ENCODE measurements at regions not wholly inside any gene's neighbourhood (a gene's known extent, or its start where the extent isn't known, plus 50 kb on each side); places are given as distances from the start of the nearest gene placed in this dataset.

DNA sequence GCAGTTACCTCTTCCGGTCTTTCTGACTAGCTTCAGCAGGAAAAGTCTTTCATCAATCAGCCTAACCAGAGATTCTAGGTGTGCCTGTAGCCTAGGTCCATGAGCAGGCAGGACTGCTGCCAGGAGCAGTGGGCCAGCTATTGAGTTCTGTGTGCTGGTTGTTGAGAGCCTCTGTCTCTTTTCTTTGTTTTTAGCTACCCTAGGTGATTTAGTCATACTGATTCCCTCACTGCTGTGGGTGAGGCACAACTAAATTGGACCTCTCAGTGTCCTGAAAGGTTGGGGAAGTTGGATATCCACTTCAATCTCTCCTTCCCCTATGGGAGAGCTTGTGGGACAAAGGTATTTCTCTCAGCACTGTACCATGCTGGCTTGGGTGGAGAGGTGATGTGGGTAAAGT lies 354.9 kb downstream of the GPAT3 start:
- no peak for DNase-seq

- DNase-seq = no peak
Measured at GRCh38 chr4:83890231-83890630, 354.3 kb downstream of the GPAT3 start.

GRCh38 chr4:83889802-83890201 lies 353.9 kb downstream of the GPAT3 start:
- DNase-seq = no peak

GRCh38 chr4:83885256-83886182 lies 349.6 kb downstream of the GPAT3 start:
- DNase-seq = no peak

DNA sequence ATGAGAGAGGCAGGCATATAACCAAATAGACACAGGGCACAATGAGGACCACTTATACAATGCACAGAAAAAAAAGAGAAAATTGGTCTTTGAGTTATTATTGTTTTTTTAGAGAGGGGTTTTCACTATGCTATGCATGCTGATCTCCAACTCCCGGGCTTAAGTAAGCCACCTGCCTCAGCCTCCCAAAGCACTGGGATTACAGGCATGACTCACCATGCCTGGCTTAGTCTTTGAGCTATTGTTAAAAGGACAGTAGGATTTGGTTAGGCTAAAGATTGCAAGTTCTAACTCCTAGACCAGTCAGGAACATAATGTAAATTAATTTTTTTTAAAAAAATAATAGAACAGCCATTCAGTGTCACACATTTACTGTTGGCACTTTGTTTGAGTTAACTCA lies 340.1 kb downstream of the GPAT3 start:
- no peak for DNase-seq

GRCh38 chr4:83875437-83875836 lies 339.5 kb downstream of the GPAT3 start:
- DNase-seq = no peak

DNA sequence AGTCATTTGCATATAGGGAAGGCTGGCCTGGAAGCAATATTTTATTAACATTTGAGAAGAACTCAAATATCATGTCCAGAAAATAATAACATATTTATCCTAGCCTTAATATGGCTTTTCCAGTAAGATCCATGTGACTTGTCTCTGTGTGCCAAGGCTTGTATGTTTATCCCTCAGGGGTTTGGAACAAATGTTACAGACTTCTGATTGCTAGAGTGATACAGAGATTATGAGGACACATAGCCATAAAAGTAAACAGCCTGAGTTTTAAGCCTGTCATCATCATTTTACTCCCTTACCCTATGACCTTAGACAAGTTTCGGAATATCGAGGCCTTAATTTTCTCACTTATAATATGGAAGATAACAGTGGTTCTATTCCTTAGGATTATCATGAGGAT lies 338.1 kb downstream of the GPAT3 start:
- DNase-seq = no peak

DNA sequence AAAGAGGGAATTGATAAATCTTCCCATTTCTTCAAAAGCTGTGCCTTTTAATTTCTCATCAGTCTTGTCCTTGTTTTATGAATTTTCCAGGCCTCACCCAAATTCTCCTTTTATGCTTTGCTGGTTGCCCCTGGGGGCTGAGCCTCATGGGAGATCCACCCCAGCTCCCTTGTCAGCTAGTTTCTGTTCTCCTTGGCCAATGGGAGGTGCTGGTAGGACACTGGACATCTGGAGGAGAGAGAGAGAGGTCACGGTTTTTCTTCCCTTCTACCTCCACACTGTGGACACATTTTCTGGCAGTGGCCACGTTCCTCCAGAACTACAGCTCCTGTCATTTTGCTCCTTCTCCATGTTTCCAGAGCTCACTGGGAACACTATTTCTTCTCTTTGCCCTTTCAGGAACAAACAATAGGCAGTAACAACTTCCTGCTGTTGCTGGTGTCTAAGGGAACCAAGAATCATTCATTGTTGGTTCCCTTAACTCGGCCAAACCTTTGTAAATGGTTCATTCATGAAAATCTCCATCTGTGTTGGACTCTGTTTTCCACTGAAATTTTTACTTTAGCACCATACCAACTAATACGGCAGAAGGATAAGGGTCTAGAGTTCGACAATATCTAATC lies 334.5 kb downstream of the GPAT3 start:
- no peak for DNase-seq

DNA sequence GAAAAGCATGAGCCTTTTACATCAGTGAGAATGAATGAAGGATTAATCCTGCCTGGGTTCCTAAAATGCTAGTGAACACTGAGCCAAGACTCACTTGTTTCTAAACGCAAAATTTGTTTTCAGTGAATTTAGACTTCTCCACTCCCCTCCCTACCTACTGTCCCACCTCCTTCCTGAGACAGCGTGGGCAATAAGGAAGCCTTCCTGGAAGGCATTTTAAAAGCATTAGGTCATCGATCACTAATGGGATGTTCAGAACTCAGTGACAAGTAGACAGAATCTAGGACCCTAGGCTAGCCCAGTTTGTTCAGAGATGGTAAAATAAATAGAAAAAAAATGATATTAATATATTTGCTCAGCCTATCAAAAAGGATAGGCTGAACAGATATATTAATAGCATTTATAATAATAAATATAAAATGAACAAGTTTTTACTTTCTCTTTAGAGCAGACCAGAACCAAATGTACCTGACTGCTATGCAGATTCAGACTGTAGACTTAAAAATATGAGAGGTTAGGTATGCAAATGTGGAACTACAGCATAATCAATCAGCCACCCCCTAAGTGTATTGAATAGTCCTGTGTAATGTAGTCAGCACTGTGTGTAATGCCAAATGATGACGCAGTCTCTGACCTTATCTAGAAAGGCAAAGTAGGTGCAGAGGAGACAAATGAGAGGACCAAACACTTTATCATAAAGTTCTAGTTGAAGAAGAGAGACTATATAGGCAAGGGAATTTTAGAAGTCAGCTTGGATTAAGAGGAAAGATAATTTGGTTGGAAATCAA lies 331.1 kb downstream of the GPAT3 start:
- DNase-seq = no peak

GRCh38 chr4:83865417-83866150 lies 329.7 kb downstream of the GPAT3 start:
- DNase-seq = no peak

- DNase-seq = no peak
Measured at GRCh38 chr4:83864097-83864817, 328.3 kb downstream of the GPAT3 start.

GRCh38 chr4:83862471-83862870 lies 326.6 kb downstream of the GPAT3 start:
- DNase-seq = no peak

DNA sequence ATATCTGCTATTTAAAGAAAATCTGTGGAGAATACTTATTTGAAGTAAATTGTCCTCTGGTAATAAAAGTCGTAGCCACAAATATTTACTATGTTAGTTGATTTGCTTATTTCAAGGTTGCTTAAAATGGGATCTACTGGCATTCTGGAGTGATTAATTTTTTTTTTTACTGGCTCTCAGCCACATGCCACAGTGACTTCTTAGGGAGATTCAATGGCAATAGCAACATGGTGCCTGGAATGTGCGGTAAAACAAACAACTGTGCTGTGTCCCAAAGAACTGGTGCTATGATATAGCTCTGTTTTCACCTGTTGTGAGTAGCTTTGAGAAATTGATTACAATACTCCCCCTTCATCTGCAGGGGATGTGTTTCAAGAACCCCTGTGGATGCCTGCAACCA lies 324.3 kb downstream of the GPAT3 start:
- no peak for DNase-seq

- DNase-seq = no peak
Measured at GRCh38 chr4:83858131-83858530, 322.2 kb downstream of the GPAT3 start.

DNA sequence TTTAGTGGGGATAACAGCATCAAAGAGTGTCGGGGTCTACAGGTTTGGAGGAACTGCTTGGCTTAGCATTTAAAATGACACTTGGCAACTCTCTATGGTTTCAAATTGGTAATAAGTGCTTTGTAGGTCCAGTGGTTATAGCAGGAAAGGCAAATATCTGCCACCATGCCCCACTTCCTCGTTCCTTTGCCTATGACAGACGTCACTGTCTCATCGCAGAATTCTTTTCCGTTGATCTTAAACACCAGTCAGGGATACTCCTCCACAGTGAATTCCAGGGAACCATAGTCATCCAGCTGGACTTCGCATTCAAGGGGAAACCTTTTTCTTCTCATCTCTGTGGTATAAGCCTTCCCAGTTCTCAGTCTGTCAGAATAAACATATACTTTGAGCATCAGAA lies 319.1 kb downstream of the GPAT3 start:
- no peak for DNase-seq

DNA sequence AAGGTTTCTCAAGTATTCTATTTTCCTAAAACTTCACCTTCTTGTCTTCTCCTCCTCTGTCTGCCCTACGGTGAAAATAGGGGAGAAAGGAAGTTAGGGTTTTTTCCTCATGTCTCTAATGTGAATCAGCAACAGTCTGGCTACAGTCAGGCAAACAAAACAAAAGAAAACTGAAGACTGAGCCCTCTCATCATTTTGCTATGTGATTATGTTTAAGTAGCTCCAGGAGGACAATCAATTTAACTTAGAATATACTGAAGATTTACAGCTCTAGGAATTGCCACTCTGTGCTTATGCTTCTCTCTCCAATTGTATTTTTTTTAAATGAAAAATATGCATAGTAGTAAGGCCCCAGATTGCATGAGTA lies 316.2 kb downstream of the GPAT3 start:
- DNase-seq = no peak

GRCh38 chr4:83851261-83852084 lies 315.6 kb downstream of the GPAT3 start:
- DNase-seq = no peak

DNA sequence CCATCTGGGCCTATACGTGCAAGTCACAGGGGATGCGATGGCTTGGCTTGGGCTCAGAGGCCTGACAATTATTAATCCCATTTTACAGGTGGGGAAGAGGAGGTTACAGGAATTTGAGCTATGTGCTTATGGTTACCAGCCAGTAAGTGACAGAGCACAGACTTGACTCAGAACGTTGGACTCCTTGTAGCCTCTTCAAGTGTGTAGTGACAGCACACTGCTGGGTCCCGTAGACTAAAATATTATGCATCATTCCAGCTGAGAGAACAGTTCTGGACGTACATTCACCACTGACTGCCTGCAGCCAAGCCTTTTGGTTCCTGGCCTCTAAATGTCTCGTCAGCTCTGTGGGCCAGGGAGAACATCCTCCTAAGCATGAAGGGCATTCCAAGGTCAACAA lies 314.5 kb downstream of the GPAT3 start:
- DNase-seq = no peak

DNA sequence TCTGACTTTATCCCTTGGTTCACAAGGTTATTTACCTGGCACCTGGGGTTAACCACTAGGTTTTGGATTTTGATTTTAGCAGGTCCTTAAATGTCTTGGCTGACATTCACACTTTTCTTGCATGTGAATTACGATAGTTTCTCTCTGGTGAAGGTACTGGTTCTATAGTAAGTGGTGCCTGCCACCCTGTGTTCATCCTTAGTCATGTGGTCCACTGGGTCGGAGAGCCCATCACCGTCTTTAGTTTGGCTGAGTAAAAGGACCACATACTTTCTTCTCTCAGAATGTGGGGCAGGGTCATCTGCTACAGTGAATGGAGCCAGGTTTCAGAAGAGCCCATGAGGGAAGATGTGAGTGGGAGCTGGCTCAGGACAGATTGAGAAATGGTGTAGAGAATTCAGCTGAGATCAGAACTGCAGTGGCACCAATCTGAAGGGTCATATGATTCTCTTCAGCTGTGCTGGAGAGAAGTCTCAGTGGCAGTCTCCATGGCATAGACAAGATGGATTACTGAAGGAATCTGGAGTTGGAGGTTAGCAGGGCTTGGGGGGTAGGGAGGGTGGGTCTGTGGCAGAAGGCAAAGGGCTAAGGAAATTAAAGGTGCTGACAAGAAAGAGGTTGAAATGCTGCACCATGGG lies 310.4 kb downstream of the GPAT3 start:
- no peak for DNase-seq

DNA sequence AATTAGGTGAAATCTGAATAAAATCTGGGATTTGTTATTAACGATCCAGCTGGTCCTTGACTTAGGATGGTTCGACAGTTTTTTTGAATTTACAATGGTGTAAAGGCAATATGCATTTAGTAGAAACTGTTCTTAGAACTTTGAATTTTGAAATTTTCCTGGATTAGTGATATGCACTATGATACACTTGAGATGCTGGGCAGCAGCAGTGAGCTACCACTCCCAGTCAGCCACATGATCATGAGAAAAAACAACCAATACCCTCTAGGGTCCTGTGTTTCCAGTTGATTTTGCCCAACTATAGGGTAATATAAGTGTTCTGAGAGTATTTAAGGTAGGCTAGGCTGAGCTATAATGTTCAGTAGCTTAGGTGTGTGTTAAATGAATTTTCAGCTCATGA lies 303.7 kb downstream of the GPAT3 start:
- DNase-seq = no peak
